Endodermal cell (in vitro differentiated cells): ENCODE measurements at regions not wholly inside any gene's neighbourhood (a gene's known extent, or its start where the extent isn't known, plus 50 kb on each side); places are given as distances from the start of the nearest gene placed in this dataset.

Experiments
- DNase-seq: peaks from one replicate; pipeline ENCODE4 v3.0.0-alpha.2; 2017
- H3K27ac ChIP-seq: 2 replicates; pipeline ENCODE4 v1.5.1; 2013; ENCODE audit warnings: mild to moderate bottlenecking, low read depth, low read length, moderate library complexity
- H3K27me3 ChIP-seq: 2 replicates; pipeline ENCODE4 v1.6.1; 2013; ENCODE audit warnings: mild to moderate bottlenecking, low read length, moderate library complexity; ENCODE audit not compliant: insufficient read depth, control insufficient read depth, poor library complexity, severe bottlenecking
- H3K36me3 ChIP-seq: 2 replicates; pipeline ENCODE4 v1.7.0; 2013; ENCODE audit warnings: mild to moderate bottlenecking, low read length, moderate library complexity; ENCODE audit not compliant: control insufficient read depth, insufficient read depth
- H3K4me1 ChIP-seq: one replicate; pipeline ENCODE4 v1.7.0; 2013; ENCODE audit warnings: low read length; ENCODE audit not compliant: control insufficient read depth, insufficient read depth
- H3K4me3 ChIP-seq: 2 replicates; pipeline ENCODE4 v1.5.1; 2013; ENCODE audit warnings: mild to moderate bottlenecking, low read length, moderate library complexity
- H3K9ac ChIP-seq: 2 replicates; pipeline ENCODE4 v1.6.1; 2013; ENCODE audit warnings: mild to moderate bottlenecking, low read length, moderate library complexity; ENCODE audit not compliant: poor library complexity, severe bottlenecking; ENCODE audit errors: extremely low read depth
- H3K9me3 ChIP-seq: 2 replicates; pipeline ENCODE4 v1.6.1; 2013; ENCODE audit warnings: mild to moderate bottlenecking, low read length, moderate library complexity; ENCODE audit not compliant: control insufficient read depth
- H3K27ac Mint-ChIP-seq: 2 replicates; pipeline ENCODE4 v1.8.0; 2020; ENCODE audit warnings: mixed read lengths
- H3K27me3 Mint-ChIP-seq: 2 replicates; pipeline ENCODE4 v1.8.0; 2021; ENCODE audit warnings: mild to moderate bottlenecking, mixed read lengths; ENCODE audit not compliant: insufficient read depth
- H3K36me3 Mint-ChIP-seq: 2 replicates; pipeline ENCODE4 v1.8.0; 2020; ENCODE audit warnings: low read depth, mixed read lengths
- H3K4me1 Mint-ChIP-seq: 2 replicates; pipeline ENCODE4 v1.8.0; 2020; ENCODE audit warnings: mixed read lengths
- H3K4me3 Mint-ChIP-seq: 2 replicates; pipeline ENCODE4 v1.8.0; 2020; ENCODE audit warnings: mild to moderate bottlenecking, moderate library complexity, mixed read lengths
- H3K9me3 Mint-ChIP-seq: 2 replicates; pipeline ENCODE4 v1.8.0; 2020; ENCODE audit warnings: mild to moderate bottlenecking, mixed read lengths
- CTCF ChIP-seq: fragments of 200-600 bp; sonication (generic); conservative IDR thresholded peaks from 2 replicates; pipeline ENCODE4 v1.5.0; 2021; ENCODE audit warnings: antibody characterized with exemption, mild to moderate bottlenecking
- WGBS, 2 experiments: methylation state at CpG; one replicate each; pipeline versions ENCODE4 v1.1.5 to v1.1.7; 2013; ENCODE audit warnings: missing lambda C conversion rate in 2 of 2, mixed read lengths in 1 of 2; ENCODE audit not compliant: insufficient coverage in 1 of 2, insufficient read length in 1 of 2; 5-methylcytosine and 5-hydroxymethylcytosine counted together

- 95% methylated on average over 4 of the region's 4 CpGs; no CpG with 5 or more reads in 1 of the 2 experiments for WGBS, 2 experiments
- peaks cover 7% of the 10 kb centered on the region for H3K36me3 Mint-ChIP-seq
Observed at GRCh38 chrX:7704205-7704604, 138.8 kb upstream of the VCX start.

DNA sequence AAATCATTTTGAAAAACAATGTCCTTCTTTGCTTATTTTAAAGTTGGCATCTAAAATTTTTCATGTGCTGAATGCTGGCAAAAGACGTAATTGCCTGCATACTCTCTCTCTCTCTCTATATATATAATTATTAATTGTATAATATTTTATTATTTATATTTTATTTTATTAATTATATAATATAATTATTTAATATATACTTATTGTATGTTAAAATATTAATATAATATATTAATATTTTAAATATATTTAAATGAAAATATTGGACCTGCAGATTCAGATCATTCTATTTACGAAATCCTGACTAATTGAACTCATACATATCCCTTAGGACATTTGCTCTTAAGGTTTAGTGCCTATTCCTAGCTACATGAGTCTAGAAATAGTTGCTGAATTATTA is 144.7 kb upstream of the VCX start:
- H3K9me3 Mint-ChIP-seq: peaks cover 21% of the 10 kb centered on the region
- peaks cover 14% of the 10 kb centered on the region for H3K4me1 Mint-ChIP-seq

More at GRCh38 chrX:7704205-7704604, 138.8 kb upstream of the VCX start:
- Histone ChIP-seq H3K9me3 (no peaks in the 10 kb centered on the region), H3K27me3 (no peaks in the 10 kb centered on the region), H3K4me1 (no peaks in the 10 kb centered on the region), H3K27ac (no peak overlapping the region), H3K9ac (no peak overlapping the region), H3K36me3 (no peaks in the 10 kb centered on the region), H3K4me3 (no peak overlapping the region)
- Mint-ChIP-seq H3K4me1 (peaks cover 19% of the 10 kb centered on the region), H3K9me3 (peaks cover 23% of the 10 kb centered on the region), H3K27me3 (no peaks in the 10 kb centered on the region), H3K4me3 (no peak overlapping the region), H3K27ac (no peak overlapping the region)
- TF ChIP-seq CTCF: no peak
- no peak for DNase-seq

GRCh38 chrX:7690842-7691241 is 152.1 kb upstream of the VCX start:
- peaks cover 16% of the 10 kb centered on the region for H3K4me1 Mint-ChIP-seq
- WGBS, 2 experiments: 40 to 48% methylated on average over 1 to 8 of the region's 8 CpGs
- Histone ChIP-seq H3K9me3 (no peaks in the 10 kb centered on the region), H3K27ac (no peak overlapping the region), H3K36me3 (no peaks in the 10 kb centered on the region), H3K4me3 (no peak overlapping the region), H3K4me1 (no peaks in the 10 kb centered on the region), H3K27me3 (no peaks in the 10 kb centered on the region), H3K9ac (no peak overlapping the region)
- peak; percentile 68 for DNase-seq
- no peaks in the 10 kb centered on the region for H3K9me3 Mint-ChIP-seq
- no peaks in the 10 kb centered on the region for H3K27me3 Mint-ChIP-seq
- no peak overlapping the region for H3K4me3 Mint-ChIP-seq
- H3K27ac Mint-ChIP-seq: no peak overlapping the region
- no peaks in the 10 kb centered on the region for H3K36me3 Mint-ChIP-seq
- TF ChIP-seq CTCF: peak; percentile 16

More for the DNA sequence above, 144.7 kb upstream of the VCX start:
- Histone ChIP-seq H3K4me3 (no peak overlapping the region), H3K27ac (no peak overlapping the region), H3K27me3 (no peaks in the 10 kb centered on the region), H3K4me1 (no peaks in the 10 kb centered on the region), H3K9me3 (no peaks in the 10 kb centered on the region), H3K36me3 (no peaks in the 10 kb centered on the region), H3K9ac (no peak overlapping the region)
- no peak for TF ChIP-seq CTCF
- 100% methylated on average over 1 of the region's 2 CpGs; no CpG with 5 or more reads in 1 of the 2 experiments for WGBS, 2 experiments
- Mint-ChIP-seq H3K36me3 (peaks cover 7% of the 10 kb centered on the region), H3K4me3 (no peak overlapping the region), H3K27me3 (no peaks in the 10 kb centered on the region), H3K27ac (no peak overlapping the region)
- DNase-seq: no peak
